CD8-positive, alpha-beta memory T cell (primary cell): ENCODE measurements at regions not wholly inside any gene's neighbourhood (a gene's known extent, or its start where the extent isn't known, plus 50 kb on each side); places are given as distances from the start of the nearest gene placed in this dataset.

Experiments used
- CTCF ChIA-PET: fragments of 350-600 bp; sonication (Branson Sonifier 250); formaldehyde crosslinking; loops from one replicate; lab custom pipeline; 2021; ENCODE audit warnings: antibody characterized with exemption; lab: Charles Lee
- POLR2A ChIA-PET: fragments of 350-600 bp; sonication (Branson Sonifier 250); formaldehyde crosslinking; loops from one replicate; lab custom pipeline; 2021; ENCODE audit warnings: antibody characterized with exemption; lab: Charles Lee
- DNase-seq, 5 donors: peaks; one replicate each; pipeline versions ENCODE4 v3.0.0 to v3.0.0-alpha.2; 2020 to 2022; ENCODE audit warnings: mixed read lengths in 1 of 5
- H3K27ac ChIP-seq: one replicate; pipeline ENCODE4 v1.7.0; 2013; ENCODE audit warnings: low read depth, mild to moderate bottlenecking, low read length, moderate library complexity
- H3K27me3 ChIP-seq: 2 replicates; pipeline ENCODE4 v1.7.0; 2013; ENCODE audit warnings: low read length, mild to moderate bottlenecking; ENCODE audit not compliant: insufficient read depth, poor library complexity, severe bottlenecking
- H3K36me3 ChIP-seq: 2 replicates; pipeline ENCODE4 v1.7.0; 2013; ENCODE audit warnings: mild to moderate bottlenecking, low read length, moderate library complexity; ENCODE audit not compliant: insufficient read depth
- H3K4me1 ChIP-seq: 2 replicates; pipeline ENCODE4 v1.7.0; 2013; ENCODE audit warnings: mild to moderate bottlenecking, low read length, moderate library complexity; ENCODE audit not compliant: insufficient read depth
- H3K4me3 ChIP-seq: 2 replicates; pipeline ENCODE4 v1.7.0; 2013; ENCODE audit warnings: mild to moderate bottlenecking, low read length
- H3K9me3 ChIP-seq: 2 replicates; pipeline ENCODE4 v1.7.0; 2013; ENCODE audit warnings: mild to moderate bottlenecking, low read length
- H3K27ac Mint-ChIP-seq, 8 donors: one replicate each; pipeline ENCODE4 v1.8.0; 2020 to 2021; ENCODE audit warnings: mixed read lengths in 8 of 8, mild to moderate bottlenecking in 6 of 8, inconsistent platforms in 3 of 8, moderate library complexity in 3 of 8
- H3K27me3 Mint-ChIP-seq, 2 donors: one replicate each; pipeline ENCODE4 v1.8.0; 2020 to 2021; ENCODE audit warnings: mixed read lengths in 2 of 2, mild to moderate bottlenecking in 1 of 2, moderate library complexity in 1 of 2
- H3K36me3 Mint-ChIP-seq, 3 donors: one replicate each; pipeline ENCODE4 v1.8.0; 2020 to 2021; ENCODE audit warnings: mixed read lengths in 3 of 3, inconsistent platforms in 1 of 3, mild to moderate bottlenecking in 1 of 3
- H3K4me1 Mint-ChIP-seq, 3 donors: one replicate each; pipeline ENCODE4 v1.8.0; 2020 to 2021; ENCODE audit warnings: mixed read lengths in 3 of 3, inconsistent platforms in 1 of 3, mild to moderate bottlenecking in 1 of 3
- H3K4me3 Mint-ChIP-seq, 7 donors: one replicate each; pipeline ENCODE4 v1.8.0; 2020 to 2021; ENCODE audit warnings: mixed read lengths in 7 of 7, mild to moderate bottlenecking in 6 of 7, moderate library complexity in 4 of 7, inconsistent platforms in 2 of 7
- H3K9me3 Mint-ChIP-seq, 5 donors: one replicate each; pipeline ENCODE4 v1.8.0; 2020 to 2022; ENCODE audit warnings: mixed read lengths in 5 of 5, mild to moderate bottlenecking in 3 of 5, moderate library complexity in 2 of 5, inconsistent platforms in 1 of 5

GRCh38 chr10:6333086-6333485 lies 130.4 kb downstream of the PFKFB3 start:
- Histone ChIP-seq H3K4me3 (no peak overlapping the region), H3K27me3 (no peaks in the 10 kb centered on the region), H3K27ac (no peak overlapping the region), H3K36me3 (no peaks in the 10 kb centered on the region), H3K4me1 (no peaks in the 10 kb centered on the region), H3K9me3 (no peaks in the 10 kb centered on the region)
- Mint-ChIP-seq H3K27me3 (peaks cover 0 to 10% of the 10 kb centered on the region in 2 donors), H3K4me3 (no peak overlapping the region), H3K36me3 (peaks cover 0 to 12% (median 3%) of the 10 kb centered on the region in 3 donors), H3K27ac (peak overlapping the region in 1 of 8 donors; percentile 15), H3K9me3 (peaks cover 0 to 12% (median 4%) of the 10 kb centered on the region in 5 donors), H3K4me1 (no peaks in the 10 kb centered on the region)
- POLR2A ChIA-PET = no interaction called here
- CTCF ChIA-PET = interaction anchor here (1.4 kb wide), 1 partner anchor 19 kb away, joined by 4 read pairs; no protein-coding TSS in a partner anchor
- no peak for DNase-seq

- CTCF ChIA-PET = interaction anchor here (1.4 kb wide), 1 partner anchor 20 kb away, joined by 4 read pairs; no protein-coding TSS in a partner anchor
- no peaks in the 10 kb centered on the region for H3K4me1 ChIP-seq
- no peaks in the 10 kb centered on the region for H3K36me3 ChIP-seq
- H3K4me3 ChIP-seq = no peak overlapping the region
- Mint-ChIP-seq H3K27ac (no peak overlapping the region), H3K27me3 (peaks cover 0 to 10% of the 10 kb centered on the region in 2 donors), H3K4me3 (no peak overlapping the region), H3K36me3 (peaks cover 0 to 12% (median 3%) of the 10 kb centered on the region in 3 donors), H3K4me1 (no peaks in the 10 kb centered on the region), H3K9me3 (peaks cover 0 to 12% (median 4%) of the 10 kb centered on the region in 5 donors)
- H3K9me3 ChIP-seq = no peaks in the 10 kb centered on the region
- no peaks in the 10 kb centered on the region for H3K27me3 ChIP-seq
- POLR2A ChIA-PET = no interaction called here
- no peak overlapping the region for H3K27ac ChIP-seq
- no peak for DNase-seq
Observed at GRCh38 chr10:6333973-6334372, 131.2 kb downstream of the PFKFB3 start.

GRCh38 chr10:6336016-6336415 lies 133.3 kb downstream of the PFKFB3 start:
- H3K9me3 ChIP-seq = no peaks in the 10 kb centered on the region
- H3K27ac ChIP-seq = no peak overlapping the region
- ChIA-PET CTCF (interaction anchor here (0.9 to 1.4 kb wide), 2 partner anchors 12 to 70 kb away, joined by 4 to 5 read pairs; no protein-coding TSS in a partner anchor), POLR2A (no interaction called here)
- Mint-ChIP-seq H3K27me3 (peaks cover 2 to 10% of the 10 kb centered on the region in 2 donors), H3K4me3 (no peak overlapping the region), H3K4me1 (no peaks in the 10 kb centered on the region), H3K9me3 (peaks cover 0 to 12% (median 4%) of the 10 kb centered on the region in 5 donors), H3K27ac (peak overlapping the region in 1 of 8 donors; percentile 64), H3K36me3 (peaks cover 0 to 12% (median 3%) of the 10 kb centered on the region in 3 donors)
- no peaks in the 10 kb centered on the region for H3K4me1 ChIP-seq
- H3K36me3 ChIP-seq = no peaks in the 10 kb centered on the region
- no peak for DNase-seq
- H3K27me3 ChIP-seq = no peaks in the 10 kb centered on the region
- no peak overlapping the region for H3K4me3 ChIP-seq

- Mint-ChIP-seq H3K27ac (no peak overlapping the region), H3K36me3 (peaks cover 0 to 12% (median 0%) of the 10 kb centered on the region in 3 donors), H3K4me3 (no peak overlapping the region), H3K27me3 (peaks cover 2 to 10% of the 10 kb centered on the region in 2 donors), H3K9me3 (peaks cover 0 to 12% (median 4%) of the 10 kb centered on the region in 5 donors), H3K4me1 (no peaks in the 10 kb centered on the region)
- no peak overlapping the region for H3K27ac ChIP-seq
- H3K27me3 ChIP-seq = no peaks in the 10 kb centered on the region
- no peaks in the 10 kb centered on the region for H3K9me3 ChIP-seq
- no peaks in the 10 kb centered on the region for H3K4me1 ChIP-seq
- CTCF ChIA-PET = interaction anchor here (1.1 kb wide), 1 partner anchor 69 kb away, joined by 3 read pairs; no protein-coding TSS in a partner anchor
- H3K4me3 ChIP-seq = no peak overlapping the region
- POLR2A ChIA-PET = no interaction called here
- DNase-seq = no peak
- H3K36me3 ChIP-seq = no peaks in the 10 kb centered on the region
Observed at GRCh38 chr10:6337382-6337781, 134.7 kb downstream of the PFKFB3 start.

- Mint-ChIP-seq H3K9me3 (peaks cover 0 to 10% (median 3%) of the 10 kb centered on the region in 5 donors), H3K4me3 (no peak overlapping the region), H3K36me3 (peaks cover 0 to 10% (median 0%) of the 10 kb centered on the region in 3 donors), H3K27ac (no peak overlapping the region), H3K27me3 (peaks cover 2 to 8% of the 10 kb centered on the region in 2 donors), H3K4me1 (no peaks in the 10 kb centered on the region)
- Histone ChIP-seq H3K27ac (no peak overlapping the region), H3K4me1 (no peaks in the 10 kb centered on the region), H3K36me3 (no peaks in the 10 kb centered on the region), H3K27me3 (no peaks in the 10 kb centered on the region), H3K4me3 (no peak overlapping the region), H3K9me3 (no peaks in the 10 kb centered on the region)
- ChIA-PET POLR2A (no interaction called here), CTCF (interaction anchor here (1.1 kb wide), 1 partner anchor 68 kb away, joined by 3 read pairs; no protein-coding TSS in a partner anchor)
- DNase-seq = no peak
Observed at GRCh38 chr10:6338361-6338760, 135.6 kb downstream of the PFKFB3 start.

GRCh38 chr10:6339891-6340290 lies 137.2 kb downstream of the PFKFB3 start:
- Mint-ChIP-seq H3K36me3 (no peaks in the 10 kb centered on the region), H3K9me3 (no peaks in the 10 kb centered on the region), H3K4me1 (peaks cover 0 to 2% (median 0%) of the 10 kb centered on the region in 3 donors), H3K4me3 (no peak overlapping the region), H3K27me3 (peaks cover 0 to 2% of the 10 kb centered on the region in 2 donors), H3K27ac (peak overlapping the region in 2 of 8 donors; percentile 1 to 76)
- Histone ChIP-seq H3K4me1 (no peaks in the 10 kb centered on the region), H3K27me3 (no peaks in the 10 kb centered on the region), H3K9me3 (no peaks in the 10 kb centered on the region), H3K36me3 (no peaks in the 10 kb centered on the region), H3K27ac (no peak overlapping the region), H3K4me3 (no peak overlapping the region)
- POLR2A ChIA-PET = no interaction called here
- no peak for DNase-seq
- CTCF ChIA-PET = no interaction called here

GRCh38 chr10:6342096-6342685 lies 139.5 kb downstream of the PFKFB3 start:
- Histone ChIP-seq H3K4me3 (no peak overlapping the region), H3K36me3 (no peaks in the 10 kb centered on the region), H3K27ac (no peak overlapping the region), H3K4me1 (peaks cover 18% of the 10 kb centered on the region), H3K27me3 (no peaks in the 10 kb centered on the region), H3K9me3 (no peaks in the 10 kb centered on the region)
- Mint-ChIP-seq H3K27me3 (peaks cover 0 to 2% of the 10 kb centered on the region in 2 donors), H3K27ac (no peak overlapping the region), H3K4me3 (no peak overlapping the region), H3K9me3 (no peaks in the 10 kb centered on the region), H3K36me3 (no peaks in the 10 kb centered on the region), H3K4me1 (peaks cover 10 to 19% (median 18%) of the 10 kb centered on the region in 3 donors)
- DNase-seq = no peak
- POLR2A ChIA-PET = no interaction called here
- CTCF ChIA-PET = no interaction called here

GRCh38 chr10:6343305-6344010 lies 140.7 kb downstream of the PFKFB3 start:
- H3K27ac ChIP-seq = no peak overlapping the region
- no peaks in the 10 kb centered on the region for H3K27me3 ChIP-seq
- DNase-seq = no peak
- no peaks in the 10 kb centered on the region for H3K36me3 ChIP-seq
- H3K4me3 ChIP-seq = no peak overlapping the region
- no peaks in the 10 kb centered on the region for H3K9me3 Mint-ChIP-seq
- H3K4me1 ChIP-seq = peaks cover 30% of the 10 kb centered on the region
- H3K4me1 Mint-ChIP-seq = peaks cover 23 to 32% (median 30%) of the 10 kb centered on the region in 3 donors
- no peaks in the 10 kb centered on the region for H3K9me3 ChIP-seq
- POLR2A ChIA-PET = no interaction called here
- CTCF ChIA-PET = interaction anchor here (1.6 kb wide), 1 partner anchor 58 kb away, joined by 5 read pairs; no protein-coding TSS in a partner anchor
- H3K36me3 Mint-ChIP-seq = no peaks in the 10 kb centered on the region
- H3K4me3 Mint-ChIP-seq = no peak overlapping the region
- H3K27ac Mint-ChIP-seq = peak overlapping the region in 2 of 8 donors; percentile 54 to 88
- H3K27me3 Mint-ChIP-seq = peaks cover 0 to 2% of the 10 kb centered on the region in 2 donors
